ENCODE measurements at regions not wholly inside any gene's neighbourhood (a gene's known extent, or its start where the extent isn't known, plus 50 kb on each side); places are given as distances from the start of the nearest gene placed in this dataset.

DNA sequence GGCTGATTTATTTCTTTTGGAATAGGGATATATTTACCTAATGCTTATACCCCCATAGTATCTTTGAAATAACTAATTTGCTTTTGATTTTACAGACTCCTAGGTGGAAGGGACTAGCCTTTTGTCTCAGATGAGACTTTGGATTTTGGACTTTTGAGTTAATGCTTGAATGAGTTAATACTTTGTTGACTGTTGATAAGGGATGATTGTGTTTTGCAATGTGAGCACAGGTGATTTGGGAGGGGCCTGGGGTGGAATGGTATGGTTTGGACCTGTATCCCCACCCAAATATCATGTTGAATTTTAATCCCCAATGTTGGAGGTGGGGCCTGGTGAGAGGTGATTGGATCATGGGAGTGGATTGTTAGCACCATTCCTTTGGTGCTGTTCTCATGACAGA lies 117.4 kb upstream of the ZC4H2 start:
- TF ChIP-seq TAF1 (IDR thresholded peaks at IDR 0.05; ENCODE audit: low read depth) (no peak), RAD21 (conservative IDR thresholded peaks at IDR 0.05) (no peak), EP300 (conservative IDR thresholded peaks at IDR 0.05; ENCODE audit: poor library complexity, severe bottlenecking) (no peak), SMC3 (conservative IDR thresholded peaks at IDR 0.05; ENCODE audit: poor library complexity) (no peak), EZH2 (IDR thresholded peaks at IDR 0.05; ENCODE audit: borderline replicate concordance, insufficient read depth, low read length, poor library complexity, severe bottlenecking) (no peak), POLR2AphosphoS5 (IDR thresholded peaks at IDR 0.05) (no peak), MXI1 (conservative IDR thresholded peaks at IDR 0.05; ENCODE audit: poor library complexity, severe bottlenecking) (no peak)
- TF ChIP-seq, protein P1, sequence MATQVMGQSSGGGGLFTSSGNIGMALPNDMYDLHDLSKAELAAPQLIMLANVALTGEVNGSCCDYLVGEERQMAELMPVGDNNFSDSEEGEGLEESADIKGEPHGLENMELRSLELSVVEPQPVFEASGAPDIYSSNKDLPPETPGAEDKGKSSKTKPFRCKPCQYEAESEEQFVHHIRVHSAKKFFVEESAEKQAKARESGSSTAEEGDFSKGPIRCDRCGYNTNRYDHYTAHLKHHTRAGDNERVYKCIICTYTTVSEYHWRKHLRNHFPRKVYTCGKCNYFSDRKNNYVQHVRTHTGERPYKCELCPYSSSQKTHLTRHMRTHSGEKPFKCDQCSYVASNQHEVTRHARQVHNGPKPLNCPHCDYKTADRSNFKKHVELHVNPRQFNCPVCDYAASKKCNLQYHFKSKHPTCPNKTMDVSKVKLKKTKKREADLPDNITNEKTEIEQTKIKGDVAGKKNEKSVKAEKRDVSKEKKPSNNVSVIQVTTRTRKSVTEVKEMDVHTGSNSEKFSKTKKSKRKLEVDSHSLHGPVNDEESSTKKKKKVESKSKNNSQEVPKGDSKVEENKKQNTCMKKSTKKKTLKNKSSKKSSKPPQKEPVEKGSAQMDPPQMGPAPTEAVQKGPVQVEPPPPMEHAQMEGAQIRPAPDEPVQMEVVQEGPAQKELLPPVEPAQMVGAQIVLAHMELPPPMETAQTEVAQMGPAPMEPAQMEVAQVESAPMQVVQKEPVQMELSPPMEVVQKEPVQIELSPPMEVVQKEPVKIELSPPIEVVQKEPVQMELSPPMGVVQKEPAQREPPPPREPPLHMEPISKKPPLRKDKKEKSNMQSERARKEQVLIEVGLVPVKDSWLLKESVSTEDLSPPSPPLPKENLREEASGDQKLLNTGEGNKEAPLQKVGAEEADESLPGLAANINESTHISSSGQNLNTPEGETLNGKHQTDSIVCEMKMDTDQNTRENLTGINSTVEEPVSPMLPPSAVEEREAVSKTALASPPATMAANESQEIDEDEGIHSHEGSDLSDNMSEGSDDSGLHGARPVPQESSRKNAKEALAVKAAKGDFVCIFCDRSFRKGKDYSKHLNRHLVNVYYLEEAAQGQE (IDR thresholded peaks at IDR 0.05; ENCODE audit: borderline replicate concordance): no peak
- TF ChIP-seq, protein P2, sequence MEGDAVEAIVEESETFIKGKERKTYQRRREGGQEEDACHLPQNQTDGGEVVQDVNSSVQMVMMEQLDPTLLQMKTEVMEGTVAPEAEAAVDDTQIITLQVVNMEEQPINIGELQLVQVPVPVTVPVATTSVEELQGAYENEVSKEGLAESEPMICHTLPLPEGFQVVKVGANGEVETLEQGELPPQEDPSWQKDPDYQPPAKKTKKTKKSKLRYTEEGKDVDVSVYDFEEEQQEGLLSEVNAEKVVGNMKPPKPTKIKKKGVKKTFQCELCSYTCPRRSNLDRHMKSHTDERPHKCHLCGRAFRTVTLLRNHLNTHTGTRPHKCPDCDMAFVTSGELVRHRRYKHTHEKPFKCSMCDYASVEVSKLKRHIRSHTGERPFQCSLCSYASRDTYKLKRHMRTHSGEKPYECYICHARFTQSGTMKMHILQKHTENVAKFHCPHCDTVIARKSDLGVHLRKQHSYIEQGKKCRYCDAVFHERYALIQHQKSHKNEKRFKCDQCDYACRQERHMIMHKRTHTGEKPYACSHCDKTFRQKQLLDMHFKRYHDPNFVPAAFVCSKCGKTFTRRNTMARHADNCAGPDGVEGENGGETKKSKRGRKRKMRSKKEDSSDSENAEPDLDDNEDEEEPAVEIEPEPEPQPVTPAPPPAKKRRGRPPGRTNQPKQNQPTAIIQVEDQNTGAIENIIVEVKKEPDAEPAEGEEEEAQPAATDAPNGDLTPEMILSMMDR (IDR thresholded peaks at IDR 0.05; ENCODE audit: poor library complexity, severe bottlenecking): no peak
- no peak overlapping the region for H2AFZ ChIP-seq (ENCODE audit: low read depth, low read length)
- H3K9me3 ChIP-seq (ENCODE audit: low read length): no peaks in the 10 kb centered on the region
- H3K4me3 ChIP-seq (ENCODE audit: low read length): no peak overlapping the region
- no peak overlapping the region for H3K4me2 ChIP-seq (ENCODE audit: low read length)
- H4K20me1 ChIP-seq (ENCODE audit: insufficient read depth): no peaks in the 10 kb centered on the region
- no peaks in the 10 kb centered on the region for H3K36me3 ChIP-seq (ENCODE audit: insufficient read depth, low read length)
- no peak overlapping the region for H3K27ac ChIP-seq (ENCODE audit: low read length)
- no peaks in the 10 kb centered on the region for H3K9me2 ChIP-seq (ENCODE audit: insufficient read depth, low read length)
- H3F3A ChIP-seq (ENCODE audit: insufficient read depth, low read length, poor library complexity, severe bottlenecking): no peaks in the 10 kb centered on the region
- no peaks in the 10 kb centered on the region for H3K79me2 ChIP-seq (replicated peaks; ENCODE audit: insufficient read depth, low read length)
- no peak overlapping the region for H3K9ac ChIP-seq (ENCODE audit: low read length)
- no peaks in the 10 kb centered on the region for H3K27me3 ChIP-seq (ENCODE audit: insufficient read depth, low read depth, low read length)

DNA sequence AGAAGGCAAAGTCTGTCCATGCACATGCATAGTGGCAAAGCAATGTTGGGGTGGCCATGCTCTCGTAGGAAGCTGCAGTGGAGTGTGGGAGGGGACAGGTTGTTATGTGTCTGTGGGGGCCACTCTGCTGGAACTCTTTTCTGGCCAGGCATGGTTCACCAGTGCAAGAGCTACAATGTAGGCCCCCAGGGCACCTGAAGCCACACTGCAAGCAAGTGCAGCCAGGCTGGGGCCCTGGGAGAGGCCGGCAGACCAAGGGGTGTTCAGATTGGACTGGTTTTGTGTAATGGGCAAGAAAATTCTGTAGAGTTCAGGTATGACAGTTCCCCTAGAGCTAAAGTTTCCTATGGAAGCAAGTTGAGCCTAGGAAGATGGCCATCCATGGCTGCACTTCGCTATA lies 97.0 kb upstream of the ZC4H2 start:
- Histone ChIP-seq H3F3A (ENCODE audit: insufficient read depth, low read length, poor library complexity, severe bottlenecking) (no peaks in the 10 kb centered on the region), H3K9me3 (ENCODE audit: low read length) (no peaks in the 10 kb centered on the region), H2AFZ (ENCODE audit: low read depth, low read length) (no peak overlapping the region), H4K20me1 (ENCODE audit: insufficient read depth) (no peaks in the 10 kb centered on the region), H3K27me3 (ENCODE audit: insufficient read depth, low read depth, low read length) (no peaks in the 10 kb centered on the region), H3K9me2 (ENCODE audit: insufficient read depth, low read length) (no peaks in the 10 kb centered on the region), H3K27ac (ENCODE audit: low read length) (no peak overlapping the region), H3K36me3 (ENCODE audit: insufficient read depth, low read length) (no peaks in the 10 kb centered on the region), H3K4me3 (ENCODE audit: low read length) (no peak overlapping the region), H3K4me2 (ENCODE audit: low read length) (no peak overlapping the region), H3K79me2 (replicated peaks; ENCODE audit: insufficient read depth, low read length) (no peaks in the 10 kb centered on the region), H3K9ac (ENCODE audit: low read length) (no peak overlapping the region)
- TF ChIP-seq EZH2 (IDR thresholded peaks at IDR 0.05; ENCODE audit: borderline replicate concordance, insufficient read depth, low read length, poor library complexity, severe bottlenecking): no peak
- no peak for TF ChIP-seq MXI1 (conservative IDR thresholded peaks at IDR 0.05; ENCODE audit: poor library complexity, severe bottlenecking)
- TF ChIP-seq RAD21 (conservative IDR thresholded peaks at IDR 0.05): no peak
- TF ChIP-seq, protein P1 (IDR thresholded peaks at IDR 0.05; ENCODE audit: borderline replicate concordance): no peak
- no peak for TF ChIP-seq POLR2AphosphoS5 (IDR thresholded peaks at IDR 0.05)
- TF ChIP-seq EP300 (conservative IDR thresholded peaks at IDR 0.05; ENCODE audit: poor library complexity, severe bottlenecking): no peak
- TF ChIP-seq, protein P2 (IDR thresholded peaks at IDR 0.05; ENCODE audit: poor library complexity, severe bottlenecking): no peak
- no peak for TF ChIP-seq SMC3 (conservative IDR thresholded peaks at IDR 0.05; ENCODE audit: poor library complexity)
- no peak for TF ChIP-seq TAF1 (IDR thresholded peaks at IDR 0.05; ENCODE audit: low read depth)

All from neural cell (in vitro differentiated cells).